ENCODE measurements at regions not wholly inside any gene's neighbourhood (a gene's known extent, or its start where the extent isn't known, plus 50 kb on each side); places are given as distances from the start of the nearest gene placed in this dataset.
A peak's percentile ranks its signal among the peaks of the same experiment; 100 is the strongest.
"Not testable (repeated sequence)": the region's sequence is repeated elsewhere in the genome, so short reads cannot be mapped to it uniquely, and the experiment has no call there.

- no peaks in the 10 kb centered on the region for H3K36me3 Mint-ChIP-seq (ENCODE audit: insufficient read depth)
- H3K4me3 Mint-ChIP-seq (ENCODE audit: low read depth), result no peak overlapping the region
- H3K4me1 Mint-ChIP-seq (ENCODE audit: low read depth), result no peaks in the 10 kb centered on the region
- no peaks in the 10 kb centered on the region for H3K27me3 Mint-ChIP-seq
- H3K9me3 Mint-ChIP-seq (ENCODE audit: low read depth), result no peaks in the 10 kb centered on the region
- no peak for DNase-seq (ENCODE audit: low spot score, unreplicated experiment)
- no peak overlapping the region for H3K27ac Mint-ChIP-seq
- TF ChIP-seq CTCF (IDR thresholded peaks at IDR 0.05; ENCODE audit: unreplicated experiment), result no peak
These were observed 501.2 kb upstream of the COBL start for GRCh38 chr7:51817694-51818225.

GRCh38 chr7:51805783-51806431 lies 489.3 kb upstream of the COBL start:
- DNase-seq (ENCODE audit: low spot score, unreplicated experiment); H3K9me3 Mint-ChIP-seq (ENCODE audit: low read depth); H3K27me3 Mint-ChIP-seq; H3K27ac Mint-ChIP-seq; H3K4me1 Mint-ChIP-seq (ENCODE audit: low read depth); H3K4me3 Mint-ChIP-seq (ENCODE audit: low read depth); H3K36me3 Mint-ChIP-seq (ENCODE audit: insufficient read depth): not testable (repeated sequence)

GRCh38 chr7:51802718-51803117 lies 486.1 kb upstream of the COBL start:
- Mint-ChIP-seq H3K27ac (no peak overlapping the region), H3K4me3 (ENCODE audit: low read depth) (no peak overlapping the region), H3K9me3 (ENCODE audit: low read depth) (no peaks in the 10 kb centered on the region), H3K36me3 (ENCODE audit: insufficient read depth) (no peaks in the 10 kb centered on the region), H3K4me1 (ENCODE audit: low read depth) (no peaks in the 10 kb centered on the region), H3K27me3 (no peaks in the 10 kb centered on the region)
- TF ChIP-seq CTCF (IDR thresholded peaks at IDR 0.05; ENCODE audit: unreplicated experiment), result no peak
- no peak for DNase-seq (ENCODE audit: low spot score, unreplicated experiment)

- TF ChIP-seq CTCF (IDR thresholded peaks at IDR 0.05; ENCODE audit: unreplicated experiment), result no peak
- no peaks in the 10 kb centered on the region for H3K36me3 Mint-ChIP-seq (ENCODE audit: insufficient read depth)
- no peaks in the 10 kb centered on the region for H3K4me1 Mint-ChIP-seq (ENCODE audit: low read depth)
- no peaks in the 10 kb centered on the region for H3K27me3 Mint-ChIP-seq
- H3K9me3 Mint-ChIP-seq (ENCODE audit: low read depth), result no peaks in the 10 kb centered on the region
- H3K4me3 Mint-ChIP-seq (ENCODE audit: low read depth), result no peak overlapping the region
- DNase-seq (ENCODE audit: low spot score, unreplicated experiment), result no peak
- H3K27ac Mint-ChIP-seq, result no peak overlapping the region
These were observed 480.8 kb upstream of the COBL start for GRCh38 chr7:51797371-51797770.

GRCh38 chr7:51792796-51793195 lies 476.2 kb upstream of the COBL start:
- Mint-ChIP-seq H3K27ac (no peak overlapping the region), H3K27me3 (no peaks in the 10 kb centered on the region), H3K4me1 (ENCODE audit: low read depth) (no peaks in the 10 kb centered on the region), H3K4me3 (ENCODE audit: low read depth) (no peak overlapping the region), H3K36me3 (ENCODE audit: insufficient read depth) (no peaks in the 10 kb centered on the region), H3K9me3 (ENCODE audit: low read depth) (no peaks in the 10 kb centered on the region)
- TF ChIP-seq CTCF (IDR thresholded peaks at IDR 0.05; ENCODE audit: unreplicated experiment), result no peak
- no peak for DNase-seq (ENCODE audit: low spot score, unreplicated experiment)

- H3K27ac Mint-ChIP-seq, result no peak overlapping the region
- peaks cover 6% of the 10 kb centered on the region for H3K27me3 Mint-ChIP-seq
- no peaks in the 10 kb centered on the region for H3K9me3 Mint-ChIP-seq (ENCODE audit: low read depth)
- no peak overlapping the region for H3K4me3 Mint-ChIP-seq (ENCODE audit: low read depth)
- no peaks in the 10 kb centered on the region for H3K4me1 Mint-ChIP-seq (ENCODE audit: low read depth)
- DNase-seq (ENCODE audit: low spot score, unreplicated experiment), result no peak
- TF ChIP-seq CTCF (IDR thresholded peaks at IDR 0.05; ENCODE audit: unreplicated experiment), result peak; percentile 43
- H3K36me3 Mint-ChIP-seq (ENCODE audit: insufficient read depth), result no peaks in the 10 kb centered on the region
These were observed 472.9 kb upstream of the COBL start for GRCh38 chr7:51789489-51789888.

Measured in progenitor cell of endocrine pancreas (in vitro differentiated cells).